GM13977 (cell line): ENCODE measurements at regions not wholly inside any gene's neighbourhood (a gene's known extent, or its start where the extent isn't known, plus 50 kb on each side); places are given as distances from the start of the nearest gene placed in this dataset.

Experiments
- DNase-seq: peaks from one replicate; pipeline ENCODE4 v3.0.0; 2012; ENCODE audit warnings: low spot score
- in situ Hi-C: fragments of 300-500 bp; cut with MboI; formaldehyde crosslinking; loops from one replicate; pipeline ENCODE4 v1.12.0; 2022; ENCODE audit warnings: low sequenced_read_pairs, low pct_unique_long_range_greater_than_20kb, mixed read lengths, inconsistent platforms; ENCODE audit not compliant: unreplicated experiment
- TF ChIP-seq, protein P1 (sequence below): IDR thresholded peaks from 2 replicates; pipeline ENCODE4 v1.5.1; 2012; ENCODE audit warnings: mild to moderate bottlenecking, control low read depth; ENCODE audit not compliant: insufficient read depth; ENCODE audit errors: extremely low read depth, missing control alignments

GRCh38 chr6:149153100-149153499 lies 164.4 kb upstream of the TAB2 start:
- in situ Hi-C loops, result no loop called here
- TF ChIP-seq, protein P1, sequence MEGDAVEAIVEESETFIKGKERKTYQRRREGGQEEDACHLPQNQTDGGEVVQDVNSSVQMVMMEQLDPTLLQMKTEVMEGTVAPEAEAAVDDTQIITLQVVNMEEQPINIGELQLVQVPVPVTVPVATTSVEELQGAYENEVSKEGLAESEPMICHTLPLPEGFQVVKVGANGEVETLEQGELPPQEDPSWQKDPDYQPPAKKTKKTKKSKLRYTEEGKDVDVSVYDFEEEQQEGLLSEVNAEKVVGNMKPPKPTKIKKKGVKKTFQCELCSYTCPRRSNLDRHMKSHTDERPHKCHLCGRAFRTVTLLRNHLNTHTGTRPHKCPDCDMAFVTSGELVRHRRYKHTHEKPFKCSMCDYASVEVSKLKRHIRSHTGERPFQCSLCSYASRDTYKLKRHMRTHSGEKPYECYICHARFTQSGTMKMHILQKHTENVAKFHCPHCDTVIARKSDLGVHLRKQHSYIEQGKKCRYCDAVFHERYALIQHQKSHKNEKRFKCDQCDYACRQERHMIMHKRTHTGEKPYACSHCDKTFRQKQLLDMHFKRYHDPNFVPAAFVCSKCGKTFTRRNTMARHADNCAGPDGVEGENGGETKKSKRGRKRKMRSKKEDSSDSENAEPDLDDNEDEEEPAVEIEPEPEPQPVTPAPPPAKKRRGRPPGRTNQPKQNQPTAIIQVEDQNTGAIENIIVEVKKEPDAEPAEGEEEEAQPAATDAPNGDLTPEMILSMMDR, result no peak
- DNase-seq, result no peak

- TF ChIP-seq, protein P1, result no peak
- DNase-seq, result no peak
- in situ Hi-C loops, result no loop called here
These were observed 163.8 kb upstream of the TAB2 start for GRCh38 chr6:149153693-149154092.

DNA sequence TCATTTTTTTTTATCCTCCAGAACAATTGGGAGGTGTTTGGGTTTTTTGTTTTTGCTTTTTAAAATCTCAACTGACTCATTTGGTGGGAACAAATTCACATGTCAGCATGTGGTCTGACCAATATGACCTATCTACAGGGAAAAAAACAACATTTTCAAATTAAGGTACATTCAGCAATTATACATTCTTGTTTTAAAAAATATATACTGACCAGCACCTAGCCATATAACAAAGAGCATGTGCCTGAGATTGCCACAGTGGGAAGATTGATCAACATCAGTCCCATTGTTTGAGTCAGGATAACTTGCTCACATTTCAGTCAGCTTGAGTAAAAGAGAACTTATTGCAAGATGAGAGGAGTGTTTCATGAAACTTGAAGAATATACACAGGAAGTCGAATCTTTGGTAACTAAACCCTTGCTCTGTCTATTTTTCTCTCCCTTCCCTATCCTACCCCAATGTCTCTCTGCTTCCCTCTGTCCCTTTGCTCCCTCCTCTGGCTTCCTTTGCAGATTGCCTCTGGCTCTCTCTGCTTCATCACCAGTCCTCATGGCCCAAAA lies 163.2 kb upstream of the TAB2 start:
- DNase-seq, result no peak
- TF ChIP-seq, protein P1, result no peak
- in situ Hi-C loops, result no loop called here

GRCh38 chr6:149157126-149157525 lies 160.4 kb upstream of the TAB2 start:
- in situ Hi-C loops, result no loop called here
- TF ChIP-seq, protein P1, result no peak
- no peak for DNase-seq

- TF ChIP-seq, protein P1, result no peak
- no peak for DNase-seq
- in situ Hi-C loops, result no loop called here
These were observed 159.4 kb upstream of the TAB2 start for GRCh38 chr6:149158076-149158475.

DNA sequence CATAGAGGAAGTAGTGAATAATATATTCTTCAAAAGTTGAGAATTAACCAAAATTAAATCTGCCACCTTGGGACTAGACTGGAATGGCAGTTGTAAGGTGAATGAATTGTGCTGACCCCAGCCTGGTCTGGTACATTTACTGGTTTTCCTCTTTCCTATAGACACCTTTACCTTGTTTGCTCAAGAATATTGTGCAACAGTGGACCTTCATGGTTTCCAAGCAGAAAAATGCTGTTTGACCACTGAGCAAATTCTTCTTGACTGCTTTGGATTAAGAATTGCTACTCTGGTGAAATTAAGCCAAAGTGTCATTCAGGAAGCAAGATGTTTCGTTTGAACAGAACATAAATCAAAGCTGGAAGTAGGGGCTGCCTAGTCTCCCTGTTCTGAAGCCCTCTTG lies 156.6 kb upstream of the TAB2 start:
- no peak for DNase-seq
- in situ Hi-C loops, result no loop called here
- TF ChIP-seq, protein P1, result no peak

DNA sequence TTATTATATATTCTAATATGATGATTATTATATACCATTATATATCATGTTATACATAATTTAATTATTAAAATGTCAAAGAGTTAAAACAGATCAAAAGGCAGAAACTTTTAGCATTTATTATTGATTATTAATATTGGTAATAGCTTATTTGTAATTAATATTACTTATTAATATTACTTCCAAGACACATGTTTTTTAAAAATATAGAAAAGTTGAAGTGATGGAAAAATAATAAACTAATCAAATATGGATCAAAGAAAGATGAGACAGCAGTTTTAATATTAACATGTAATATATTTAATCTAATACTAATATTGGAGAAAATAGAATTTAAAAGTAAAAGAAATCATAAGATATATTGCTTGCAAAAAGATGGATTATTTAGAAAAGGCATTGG lies 154.6 kb upstream of the TAB2 start:
- in situ Hi-C loops, result no loop called here
- no peak for DNase-seq
- TF ChIP-seq, protein P1, result no peak
